IPS-15b (cell line): ENCODE measurements at regions not wholly inside any gene's neighbourhood (a gene's known extent, or its start where the extent isn't known, plus 50 kb on each side); places are given as distances from the start of the nearest gene placed in this dataset.
"Not testable (repeated sequence)": the region's sequence is repeated elsewhere in the genome, so short reads cannot be mapped to it uniquely, and the experiment has no call there.

Experiments
- H3K27me3 ChIP-seq: one replicate; pipeline ENCODE4 v1.6.1; 2013; ENCODE audit warnings: low read length; ENCODE audit not compliant: control insufficient read depth, insufficient read depth
- H3K36me3 ChIP-seq: one replicate; pipeline ENCODE4 v1.6.1; 2013; ENCODE audit warnings: low read length; ENCODE audit not compliant: control insufficient read depth, insufficient read depth
- H3K4me1 ChIP-seq: one replicate; pipeline ENCODE4 v1.6.1; 2013; ENCODE audit warnings: mild to moderate bottlenecking, low read length; ENCODE audit not compliant: control insufficient read depth, insufficient read depth
- H3K4me3 ChIP-seq: one replicate; pipeline ENCODE4 v1.5.1; 2013; ENCODE audit warnings: low read depth, low read length
- H3K9ac ChIP-seq: one replicate; pipeline ENCODE4 v1.6.1; 2013; ENCODE audit warnings: low read depth, mild to moderate bottlenecking, low read length
- H3K9me3 ChIP-seq: one replicate; pipeline ENCODE4 v1.6.1; 2013; ENCODE audit warnings: mild to moderate bottlenecking, low read length; ENCODE audit not compliant: control insufficient read depth, insufficient read depth

GRCh38 chr6:6742535-6742934, 154.0 kb downstream of the LY86 start:
- no peaks in the 10 kb centered on the region for H3K9me3 ChIP-seq
- H3K4me1 ChIP-seq: peaks cover 12% of the 10 kb centered on the region
- no peaks in the 10 kb centered on the region for H3K36me3 ChIP-seq
- no peak overlapping the region for H3K4me3 ChIP-seq
- peaks cover 2% of the 10 kb centered on the region for H3K27me3 ChIP-seq
- H3K9ac ChIP-seq: no peak overlapping the region

- no peak overlapping the region for H3K4me3 ChIP-seq
- no peak overlapping the region for H3K9ac ChIP-seq
- peaks cover 2% of the 10 kb centered on the region for H3K27me3 ChIP-seq
- H3K9me3 ChIP-seq: no peaks in the 10 kb centered on the region
- no peaks in the 10 kb centered on the region for H3K36me3 ChIP-seq
- H3K4me1 ChIP-seq: peaks cover 12% of the 10 kb centered on the region
These were observed 156.0 kb downstream of the LY86 start for GRCh38 chr6:6744551-6744950.

DNA sequence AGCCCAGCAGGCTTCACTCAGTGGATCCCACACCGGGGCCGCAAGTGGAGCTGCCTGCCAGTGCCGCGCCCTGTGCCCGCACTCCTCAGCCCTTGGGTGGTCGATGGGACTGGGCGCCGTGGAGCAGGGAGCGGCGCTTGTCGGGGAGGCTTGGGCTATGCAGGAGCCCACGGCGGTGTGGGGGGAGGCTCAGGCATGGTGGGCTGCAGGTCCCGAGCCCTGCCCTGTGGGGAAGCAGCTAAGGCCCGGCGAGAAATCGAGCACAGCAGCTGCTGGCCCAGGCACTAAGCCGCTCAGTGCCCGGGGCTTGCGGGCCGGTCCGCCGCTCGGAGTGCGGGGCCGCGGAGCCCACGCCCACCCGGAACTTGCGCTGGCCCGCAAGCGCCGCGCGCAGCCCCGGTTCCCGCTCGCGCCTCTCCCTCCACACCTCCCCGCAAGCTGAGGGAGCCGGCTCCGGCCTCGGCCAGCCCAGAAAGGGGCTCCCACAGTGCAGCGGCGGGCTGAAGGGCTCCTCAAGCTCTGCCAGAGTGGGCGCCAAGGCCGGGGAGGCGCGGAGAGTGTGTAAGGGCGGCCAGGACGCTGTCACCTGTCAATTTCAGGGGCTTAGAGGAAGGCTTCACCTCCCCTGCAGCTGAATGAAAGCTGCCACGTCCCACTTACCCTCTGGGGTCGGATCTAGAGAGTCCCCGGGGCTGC, 157.3 kb downstream of the LY86 start:
- H3K4me3 ChIP-seq, H3K9me3 ChIP-seq, H3K36me3 ChIP-seq, H3K27me3 ChIP-seq, H3K9ac ChIP-seq: not testable (repeated sequence)
- H3K4me1 ChIP-seq: peaks cover 12% of the 10 kb centered on the region

DNA sequence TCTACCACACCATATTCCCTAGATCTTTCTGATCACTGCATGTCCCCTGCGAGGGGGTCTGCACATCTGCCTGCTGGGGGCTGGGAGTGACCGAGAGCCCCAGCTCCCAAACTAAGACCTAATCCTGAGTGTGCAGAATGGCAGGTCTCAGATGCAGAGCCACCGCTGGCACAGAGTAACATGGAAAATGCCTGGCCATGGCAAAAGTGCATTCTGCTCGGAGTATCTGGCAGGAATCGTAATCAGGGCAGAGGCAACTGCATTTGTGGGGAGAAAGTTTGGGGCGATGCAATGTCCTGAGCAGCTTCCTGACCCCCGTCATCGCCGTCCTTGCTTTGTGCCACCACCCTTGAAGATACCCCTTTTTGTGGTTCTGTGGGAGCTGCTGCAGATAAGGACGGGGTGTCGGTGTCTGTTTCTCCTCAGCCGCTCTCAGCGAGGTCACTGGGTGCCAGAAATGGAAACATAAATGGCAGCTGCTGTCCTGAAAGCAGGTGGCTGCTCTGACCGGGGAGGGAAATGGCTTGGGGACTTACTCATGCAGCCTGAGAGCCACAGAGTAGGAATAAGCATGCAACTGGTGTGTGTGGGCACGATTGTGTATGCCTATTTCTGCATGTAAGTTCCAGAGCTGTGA, 157.9 kb downstream of the LY86 start:
- H3K9me3 ChIP-seq: no peaks in the 10 kb centered on the region
- H3K27me3 ChIP-seq: peaks cover 2% of the 10 kb centered on the region
- peaks cover 12% of the 10 kb centered on the region for H3K4me1 ChIP-seq
- no peak overlapping the region for H3K4me3 ChIP-seq
- no peaks in the 10 kb centered on the region for H3K36me3 ChIP-seq
- H3K9ac ChIP-seq: no peak overlapping the region

DNA sequence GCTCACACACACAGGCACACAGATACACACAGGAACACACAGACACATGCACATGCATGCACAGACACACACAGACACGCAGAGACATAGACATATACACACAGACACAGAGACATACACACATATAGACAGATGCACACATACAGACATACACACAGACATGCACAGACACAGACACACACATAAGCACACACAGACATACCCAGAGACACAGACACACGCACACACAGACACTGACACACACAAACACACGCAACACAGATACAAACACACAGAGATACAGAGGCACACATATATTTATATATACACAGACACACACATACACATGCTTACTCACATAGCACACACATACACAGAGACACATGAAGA, 158.4 kb downstream of the LY86 start:
- Histone ChIP-seq H3K9me3 (no peaks in the 10 kb centered on the region), H3K9ac (no peak overlapping the region), H3K4me1 (peaks cover 12% of the 10 kb centered on the region)

GRCh38 chr6:6747371-6747770, 158.9 kb downstream of the LY86 start:
- Histone ChIP-seq H3K27me3 (peaks cover 2% of the 10 kb centered on the region), H3K4me3 (no peak overlapping the region), H3K36me3 (no peaks in the 10 kb centered on the region), H3K9me3 (no peaks in the 10 kb centered on the region), H3K9ac (no peak overlapping the region), H3K4me1 (peaks cover 12% of the 10 kb centered on the region)

More for the DNA sequence above, 158.4 kb downstream of the LY86 start:
- Histone ChIP-seq H3K27me3 (peaks cover 2% of the 10 kb centered on the region), H3K36me3 (no peaks in the 10 kb centered on the region), H3K4me3 (no peak overlapping the region)

- peaks cover 7% of the 10 kb centered on the region for H3K4me1 ChIP-seq
- H3K27me3 ChIP-seq: peaks cover 2% of the 10 kb centered on the region
- H3K4me3 ChIP-seq: no peak overlapping the region
- H3K9ac ChIP-seq: no peak overlapping the region
- no peaks in the 10 kb centered on the region for H3K9me3 ChIP-seq
- no peaks in the 10 kb centered on the region for H3K36me3 ChIP-seq
These were observed 159.5 kb downstream of the LY86 start for GRCh38 chr6:6748001-6748400.

DNA sequence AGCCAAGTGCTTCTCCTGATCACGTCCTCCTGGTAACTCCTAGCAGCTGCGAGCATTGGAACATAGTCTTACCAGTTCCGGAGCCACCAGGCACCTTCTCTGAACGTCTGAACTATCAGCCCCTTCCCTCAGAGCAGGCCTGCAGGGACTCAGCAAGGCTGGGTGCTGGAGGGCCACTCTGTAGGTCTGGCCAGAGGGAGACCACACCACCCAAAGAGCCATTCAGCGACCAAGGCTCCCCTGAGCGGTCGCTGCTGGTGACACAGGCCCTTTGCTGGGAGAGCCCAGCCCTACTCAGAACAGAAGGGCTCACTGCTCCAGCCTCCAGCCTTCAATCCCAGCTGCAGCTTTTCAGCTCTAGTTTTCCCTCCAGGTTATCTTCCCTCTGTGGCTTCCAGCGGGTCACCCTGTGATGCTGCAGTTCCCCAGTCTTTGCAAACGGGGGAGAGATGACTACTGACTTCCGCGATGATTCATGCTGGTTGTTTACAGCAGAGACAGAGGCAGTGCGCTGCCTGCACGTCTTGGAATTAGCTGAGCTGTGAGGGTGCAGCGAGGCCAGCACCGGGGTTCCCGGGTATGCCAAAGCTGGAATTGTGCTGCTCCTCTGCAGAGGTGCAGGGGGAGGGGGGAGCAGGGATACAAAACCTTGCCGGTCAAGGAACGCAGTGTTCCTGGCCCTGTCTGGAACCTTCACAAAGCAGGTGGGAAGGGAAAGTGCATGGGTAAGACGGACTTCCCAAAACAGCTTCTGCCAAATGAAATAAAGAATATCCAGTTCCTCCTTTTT, 161.4 kb downstream of the LY86 start:
- Histone ChIP-seq H3K36me3 (no peaks in the 10 kb centered on the region), H3K4me1 (peaks cover 7% of the 10 kb centered on the region), H3K4me3 (no peak overlapping the region), H3K27me3 (no peaks in the 10 kb centered on the region), H3K9me3 (no peaks in the 10 kb centered on the region), H3K9ac (no peak overlapping the region)

DNA sequence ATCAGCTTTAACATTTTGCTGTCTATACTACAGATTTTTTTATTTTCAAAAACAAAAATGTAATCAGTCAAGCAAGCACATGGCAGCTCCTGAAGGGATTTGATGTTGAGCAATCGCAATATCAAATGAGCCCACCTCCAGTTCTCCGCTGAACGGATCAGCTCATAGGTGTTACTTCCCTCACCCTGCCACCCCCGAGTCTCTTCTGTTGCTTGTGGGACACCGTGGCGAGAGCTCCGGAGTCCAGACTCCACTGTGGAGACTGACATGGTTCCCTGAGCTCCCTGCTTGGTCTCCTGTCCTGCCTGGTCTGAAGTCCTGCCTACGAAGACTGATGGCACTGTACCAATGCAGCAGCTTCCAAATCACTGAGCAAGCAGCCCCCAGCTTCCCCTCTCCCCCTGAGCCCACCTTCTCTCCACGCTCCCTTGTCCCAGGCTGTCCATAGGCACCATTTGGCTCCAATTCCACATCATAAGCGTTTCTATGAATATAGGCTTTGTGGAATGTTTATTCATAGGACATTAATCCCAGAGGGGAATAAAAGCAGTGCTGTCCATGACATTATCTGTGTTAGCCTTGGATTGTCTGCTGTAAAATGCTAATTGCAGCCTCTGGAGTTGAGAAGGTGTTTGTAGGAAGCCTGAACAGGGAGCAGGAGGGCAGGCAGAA, 162.2 kb downstream of the LY86 start:
- Histone ChIP-seq H3K4me1 (peaks cover 7% of the 10 kb centered on the region), H3K4me3 (no peak overlapping the region), H3K36me3 (no peaks in the 10 kb centered on the region), H3K9me3 (no peaks in the 10 kb centered on the region), H3K27me3 (no peaks in the 10 kb centered on the region), H3K9ac (no peak overlapping the region)

DNA sequence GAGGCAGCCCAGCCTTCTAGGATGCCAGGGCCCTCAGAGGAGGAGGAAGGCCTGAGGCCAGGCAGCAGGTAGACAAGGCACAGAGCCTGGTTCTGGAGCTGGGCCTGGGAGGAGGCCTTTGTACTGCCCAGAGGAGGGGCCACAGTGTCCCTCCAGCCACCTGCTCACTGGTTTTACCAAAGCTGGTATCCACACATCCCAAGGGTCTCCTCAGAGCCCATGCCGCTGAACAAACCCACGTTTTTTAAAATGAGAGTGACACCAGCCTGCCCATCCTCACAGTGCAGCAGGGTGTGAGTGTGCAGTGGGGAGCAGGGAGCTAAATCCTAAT, 162.7 kb downstream of the LY86 start:
- Histone ChIP-seq H3K36me3 (no peaks in the 10 kb centered on the region), H3K4me3 (no peak overlapping the region), H3K9me3 (no peaks in the 10 kb centered on the region), H3K4me1 (peaks cover 7% of the 10 kb centered on the region), H3K9ac (no peak overlapping the region), H3K27me3 (no peaks in the 10 kb centered on the region)

DNA sequence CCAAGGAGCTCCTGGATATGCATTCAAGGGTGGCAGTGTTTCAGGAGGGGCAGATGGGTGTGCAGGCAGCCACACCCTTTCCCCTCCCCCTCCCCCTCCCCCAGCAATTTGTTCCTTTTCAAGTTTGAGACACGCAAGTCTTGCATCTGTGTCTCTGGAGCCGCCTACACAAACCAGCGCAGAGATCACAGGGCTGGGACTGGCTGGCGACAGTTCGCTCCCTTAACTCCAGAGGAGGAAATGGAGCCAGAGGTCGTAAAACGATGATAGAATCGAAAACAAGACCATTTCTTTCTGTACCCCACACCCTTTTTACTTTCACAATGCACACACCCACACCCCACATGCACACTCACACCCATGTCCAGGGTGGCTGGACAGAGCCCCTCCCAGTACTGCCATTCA, 163.1 kb downstream of the LY86 start:
- Histone ChIP-seq H3K4me3 (no peak overlapping the region), H3K9ac (no peak overlapping the region), H3K9me3 (no peaks in the 10 kb centered on the region), H3K27me3 (no peaks in the 10 kb centered on the region), H3K4me1 (peaks cover 7% of the 10 kb centered on the region), H3K36me3 (no peaks in the 10 kb centered on the region)
